ENCODE measurements at regions not wholly inside any gene's neighbourhood (a gene's known extent, or its start where the extent isn't known, plus 50 kb on each side); places are given as distances from the start of the nearest gene placed in this dataset.

DNA sequence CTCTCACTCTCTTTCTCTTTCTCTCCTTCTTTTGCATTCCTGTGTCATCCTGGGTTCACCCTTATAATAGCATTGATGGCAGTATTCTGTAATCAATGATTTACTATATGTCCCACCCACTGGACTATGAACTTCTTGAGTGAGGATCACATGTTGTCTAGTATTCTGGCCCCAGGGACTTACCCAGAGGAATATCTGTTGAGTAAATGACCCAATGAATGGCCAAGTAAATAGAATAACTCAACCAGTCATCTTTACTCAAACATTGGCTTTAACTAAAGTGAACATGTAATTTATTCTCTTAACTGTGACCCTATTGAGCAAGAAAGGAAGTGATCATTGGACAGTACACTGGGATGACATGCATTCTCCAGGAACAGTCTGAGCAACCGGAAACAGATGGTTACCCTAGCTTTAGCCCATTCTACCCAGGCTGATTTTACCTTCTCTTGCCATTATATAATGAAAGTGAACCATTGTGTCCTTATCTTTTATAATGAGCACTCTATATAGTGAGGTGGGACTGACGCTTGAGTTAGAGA is 94.5 kb upstream of the SOX14 start:
- TF ChIP-seq, protein P1, sequence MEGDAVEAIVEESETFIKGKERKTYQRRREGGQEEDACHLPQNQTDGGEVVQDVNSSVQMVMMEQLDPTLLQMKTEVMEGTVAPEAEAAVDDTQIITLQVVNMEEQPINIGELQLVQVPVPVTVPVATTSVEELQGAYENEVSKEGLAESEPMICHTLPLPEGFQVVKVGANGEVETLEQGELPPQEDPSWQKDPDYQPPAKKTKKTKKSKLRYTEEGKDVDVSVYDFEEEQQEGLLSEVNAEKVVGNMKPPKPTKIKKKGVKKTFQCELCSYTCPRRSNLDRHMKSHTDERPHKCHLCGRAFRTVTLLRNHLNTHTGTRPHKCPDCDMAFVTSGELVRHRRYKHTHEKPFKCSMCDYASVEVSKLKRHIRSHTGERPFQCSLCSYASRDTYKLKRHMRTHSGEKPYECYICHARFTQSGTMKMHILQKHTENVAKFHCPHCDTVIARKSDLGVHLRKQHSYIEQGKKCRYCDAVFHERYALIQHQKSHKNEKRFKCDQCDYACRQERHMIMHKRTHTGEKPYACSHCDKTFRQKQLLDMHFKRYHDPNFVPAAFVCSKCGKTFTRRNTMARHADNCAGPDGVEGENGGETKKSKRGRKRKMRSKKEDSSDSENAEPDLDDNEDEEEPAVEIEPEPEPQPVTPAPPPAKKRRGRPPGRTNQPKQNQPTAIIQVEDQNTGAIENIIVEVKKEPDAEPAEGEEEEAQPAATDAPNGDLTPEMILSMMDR (conservative IDR thresholded peaks at IDR 0.05; ENCODE audit: low read depth, low read length) = no peak
- TF ChIP-seq MXI1 (IDR thresholded peaks at IDR 0.05; ENCODE audit: borderline replicate concordance, low read depth, low read length) (no peak), RFX5 (IDR thresholded peaks at IDR 0.05; ENCODE audit: low read depth, low read length) (no peak), MAFK (IDR thresholded peaks at IDR 0.05; ENCODE audit: low read depth, low read length) (no peak), NFE2L2 (IDR thresholded peaks at IDR 0.05; ENCODE audit: low read depth, low read length) (no peak), SMC3 (IDR thresholded peaks at IDR 0.05; ENCODE audit: low read depth, low read length) (no peak), FOS (IDR thresholded peaks at IDR 0.05; ENCODE audit: low read depth, low read length) (no peak), ELK1 (IDR thresholded peaks at IDR 0.05; ENCODE audit: borderline replicate concordance, low read depth, low read length) (no peak), USF2 (IDR thresholded peaks at IDR 0.05; ENCODE audit: low read depth, low read length) (no peak), CEBPB (IDR thresholded peaks at IDR 0.05; ENCODE audit: low read depth, low read length) (no peak)
- CTCF ChIA-PET = interaction anchor here (0.6 kb wide), 1 partner anchor 126 kb away, joined by 3 read pairs; no protein-coding TSS in a partner anchor
- DNase-seq = no peak

More for the DNA sequence above, 94.5 kb upstream of the SOX14 start:
- POLR2A ChIA-PET (ENCODE audit: unreplicated experiment) = no interaction called here
- dilution Hi-C loops (cut with HindIII; ENCODE audit: low sequenced_read_pairs, unreplicated experiment) = no loop called here
- Histone ChIP-seq H3K27ac (ENCODE audit: insufficient read depth, low read length) (no peak overlapping the region), H4K8ac (ENCODE audit: low read depth in 2 of 2, low read length in 2 of 2) (no peak overlapping the region), H3K14ac (replicated peaks; ENCODE audit: low read depth, low read length) (no peak overlapping the region), H3K9me3 (ENCODE audit: control insufficient read depth, insufficient read depth, low read length) (peaks cover 3% of the 10 kb centered on the region; the same call in 1 of the 2 replicates), H2BK15ac (ENCODE audit: low read depth, low read length) (no peak overlapping the region), H2BK120ac (ENCODE audit: low read depth, low read length) (no peak overlapping the region), H3K36me3 (ENCODE audit: control insufficient read depth, insufficient read depth, low read length) (no peaks in the 10 kb centered on the region), H3K56ac (ENCODE audit: extremely low read depth, insufficient read depth, low read length) (no peak overlapping the region), H4K91ac (ENCODE audit: insufficient read depth, low read depth, low read length) (no peak overlapping the region), H3K4ac (ENCODE audit: low read depth, low read length) (no peak overlapping the region), H3K27me3 (ENCODE audit: control insufficient read depth, insufficient read depth, low read length) (no peaks in the 10 kb centered on the region), H3K4me3 (ENCODE audit: insufficient read depth, low read depth, low read length) (no peak overlapping the region), H2BK20ac (ENCODE audit: low read depth, low read length) (no peak overlapping the region), H3K18ac (ENCODE audit: low read depth, low read length) (no peak overlapping the region), H4K5ac (ENCODE audit: low read depth, low read length) (no peak overlapping the region), H2AFZ (replicated peaks; ENCODE audit: low read length, poor library complexity) (no peak overlapping the region), H3K4me1 (ENCODE audit: control insufficient read depth, insufficient read depth, low read length) (no peaks in the 10 kb centered on the region), H3K23ac (ENCODE audit: low read depth, low read length) (no peak overlapping the region), H3K4me2 (ENCODE audit: low read depth, low read length) (no peak overlapping the region), H3K9me1 (ENCODE audit: insufficient read depth, low read length) (no peaks in the 10 kb centered on the region), H2BK5ac (ENCODE audit: low read depth, low read length, poor library complexity, severe bottlenecking) (no peak overlapping the region), H3K9ac (ENCODE audit: low read depth, low read length) (no peak overlapping the region), H2AK9ac (replicated peaks; ENCODE audit: low read depth, low read length, poor library complexity) (no peak overlapping the region), H2AK5ac (ENCODE audit: low read depth, low read length) (no peak overlapping the region), H3K79me1 (ENCODE audit: low read depth in 1 of 2, low read length in 2 of 2) (no peaks in the 10 kb centered on the region), H4K20me1 (ENCODE audit: insufficient read depth, low read length) (no peaks in the 10 kb centered on the region)
- BruUV-seq (replicated peaks) = no TSS peak
- ATAC-seq (ENCODE audit: low read depth) = no peak
- intact Hi-C loops (cut with micrococcal nuclease) = no loop called here
- in situ Hi-C loops (cut with MboI; ENCODE audit: low sequenced_read_pairs) = no loop called here
- WGBS, 2 experiments (ENCODE audit: extremely low coverage in 2 of 2, insufficient read length in 1 of 2) = no CpG with 5 or more reads among the region's 2 CpGs
